GM23248 (cell line): ENCODE measurements at regions not wholly inside any gene's neighbourhood (a gene's known extent, or its start where the extent isn't known, plus 50 kb on each side); places are given as distances from the start of the nearest gene placed in this dataset.

Source experiments
- DNase-seq: peaks from one replicate; pipeline ENCODE4 v3.0.0-alpha.2; 2015
- H2AFZ ChIP-seq: fragments of 200-600 bp; sonication (generic); 2 replicates; pipeline ENCODE4 v1.6.1; 2016; ENCODE audit warnings: antibody characterized with exemption
- H3F3A ChIP-seq: fragments of 200-600 bp; sonication (generic); 2 replicates; pipeline ENCODE4 v1.6.1; 2016; ENCODE audit warnings: mild to moderate bottlenecking, antibody characterized with exemption, mixed run types; ENCODE audit not compliant: insufficient read depth
- H3K27ac ChIP-seq: fragments of 200-600 bp; sonication (generic); 2 replicates; pipeline ENCODE4 v1.5.1; 2016; ENCODE audit warnings: mild to moderate bottlenecking
- H3K27me3 ChIP-seq: fragments of 200-600 bp; sonication (generic); replicated peaks from 2 replicates; pipeline ENCODE4 v1.6.1; 2016; ENCODE audit warnings: mild to moderate bottlenecking; ENCODE audit not compliant: insufficient read depth
- H3K36me3 ChIP-seq: fragments of 200-600 bp; sonication (generic); 2 replicates; pipeline ENCODE4 v1.6.1; 2016; ENCODE audit warnings: low read depth, mild to moderate bottlenecking
- H3K4me1 ChIP-seq: fragments of 200-600 bp; sonication (generic); 2 replicates; pipeline ENCODE4 v1.6.1; 2016; ENCODE audit warnings: mild to moderate bottlenecking; ENCODE audit not compliant: insufficient read depth
- H3K4me2 ChIP-seq: fragments of 200-600 bp; sonication (generic); one replicate; pipeline ENCODE4 v1.6.1; 2016; ENCODE audit warnings: mild to moderate bottlenecking; ENCODE audit not compliant: unreplicated experiment
- H3K4me3 ChIP-seq: fragments of 200-600 bp; sonication (generic); 2 replicates; pipeline ENCODE4 v1.5.1; 2016; ENCODE audit warnings: mild to moderate bottlenecking
- H3K79me2 ChIP-seq: fragments of 200-600 bp; sonication (generic); 2 replicates; pipeline ENCODE4 v1.6.1; 2016; ENCODE audit warnings: mild to moderate bottlenecking; ENCODE audit not compliant: insufficient read depth
- H3K9ac ChIP-seq: fragments of 200-600 bp; sonication (generic); 2 replicates; pipeline ENCODE4 v1.6.1; 2016; ENCODE audit warnings: mild to moderate bottlenecking
- H3K9me2 ChIP-seq: fragments of 200-600 bp; sonication (generic); 2 replicates; pipeline ENCODE4 v1.6.1; 2016; ENCODE audit warnings: mixed run types, mild to moderate bottlenecking, moderate library complexity; ENCODE audit not compliant: insufficient read depth
- H3K9me3 ChIP-seq: fragments of 200-600 bp; sonication (generic); one replicate; pipeline ENCODE4 v1.6.1; 2017; ENCODE audit warnings: low read depth
- H4K20me1 ChIP-seq: fragments of 200-600 bp; sonication (generic); 2 replicates; pipeline ENCODE4 v1.6.0; 2016; ENCODE audit not compliant: insufficient read depth
- EZH2 ChIP-seq: fragments of 200-600 bp; sonication (generic); IDR thresholded peaks from 2 replicates; pipeline ENCODE4 v1.6.1; 2018; ENCODE audit warnings: antibody characterized with exemption, mild to moderate bottlenecking; ENCODE audit not compliant: insufficient read depth, poor library complexity, severe bottlenecking
- EZH2phosphoT487 ChIP-seq: fragments of 200-600 bp; sonication (generic); IDR thresholded peaks from 2 replicates; pipeline ENCODE4 v1.6.1; 2018; ENCODE audit warnings: antibody characterized with exemption, moderate library complexity, mild to moderate bottlenecking, low read depth; ENCODE audit not compliant: insufficient read depth
- WGBS, 2 experiments: methylation state at CpG; one replicate each; pipeline ENCODE4 v1.1.6; 2015 to 2017; ENCODE audit warnings: low lambda C conversion rate in 2 of 2, low coverage in 1 of 2; ENCODE audit errors: missing lambda C conversion rate in 2 of 2; 5-methylcytosine and 5-hydroxymethylcytosine counted together
- in situ Hi-C: fragments of 300-500 bp; cut with MboI; formaldehyde crosslinking; loops from 2 replicates; pipeline ENCODE4 v1.15.0; 2020

DNA sequence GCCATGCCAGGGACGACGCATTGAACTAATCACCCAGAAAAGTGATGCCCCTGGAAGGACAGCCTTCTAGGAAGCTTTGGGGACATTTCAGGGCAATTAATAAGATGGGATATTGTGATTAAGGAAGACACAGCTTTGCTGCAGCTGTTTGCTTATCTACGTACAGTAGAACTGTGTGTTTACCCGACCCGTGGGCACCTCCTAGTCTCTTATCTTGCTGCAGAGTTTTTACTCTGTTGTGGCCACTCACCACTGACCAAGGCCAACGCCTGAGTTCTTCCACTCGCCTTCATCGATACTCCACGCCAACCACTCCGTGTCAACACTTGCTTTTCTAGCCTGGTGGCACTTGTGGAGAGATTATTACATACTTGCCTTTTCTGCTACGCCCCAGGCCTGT lies 105.9 kb upstream of the MLN start:
- Histone ChIP-seq H3K27me3 (0 out of 2 replicates have a peak, but pooled peaks cover 5% of the 10 kb centered on the region), H3K4me1 (no peaks in the 10 kb centered on the region), H3K4me3 (no peak overlapping the region), H3K9me3 (no peaks in the 10 kb centered on the region), H3K79me2 (no peaks in the 10 kb centered on the region), H3F3A (no peaks in the 10 kb centered on the region), H3K36me3 (no peaks in the 10 kb centered on the region), H3K9me2 (no peaks in the 10 kb centered on the region), H4K20me1 (no peaks in the 10 kb centered on the region), H2AFZ (no peak overlapping the region), H3K4me2 (no peak overlapping the region), H3K9ac (no peak overlapping the region), H3K27ac (no peak overlapping the region)
- 91 to 93% methylated on average over 11 of the region's 11 CpGs for WGBS, 2 experiments
- DNase-seq, result no peak
- in situ Hi-C loops, result no loop called here
- TF ChIP-seq EZH2 (no peak), EZH2phosphoT487 (no peak)

DNA sequence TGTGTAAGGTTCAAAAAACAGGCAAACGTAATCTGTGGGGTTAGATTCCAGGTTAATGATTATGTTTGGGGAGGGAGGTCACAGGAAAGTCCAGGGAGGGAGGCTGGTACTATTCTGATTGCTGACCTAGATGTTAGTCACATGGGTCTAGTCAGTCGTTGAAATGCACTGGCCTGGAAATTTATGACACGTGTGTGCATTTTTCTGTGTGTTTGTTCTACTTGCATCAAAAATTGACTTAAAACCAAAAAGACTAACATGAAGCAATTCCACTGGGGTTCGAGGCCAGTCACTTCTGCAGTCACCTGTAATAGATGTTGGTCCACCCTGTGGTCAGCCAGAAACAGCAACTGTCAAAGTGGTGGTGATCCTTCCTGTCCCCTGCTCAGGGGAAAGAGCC lies 104.2 kb upstream of the MLN start:
- Histone ChIP-seq H3F3A (no peaks in the 10 kb centered on the region), H3K27me3 (no peaks in the 10 kb centered on the region), H3K36me3 (no peaks in the 10 kb centered on the region), H3K9me3 (no peaks in the 10 kb centered on the region), H3K4me2 (no peak overlapping the region), H3K27ac (no peak overlapping the region), H3K9me2 (no peaks in the 10 kb centered on the region), H3K4me1 (no peaks in the 10 kb centered on the region), H3K79me2 (no peaks in the 10 kb centered on the region), H3K4me3 (no peak overlapping the region), H4K20me1 (no peaks in the 10 kb centered on the region), H2AFZ (no peak overlapping the region), H3K9ac (no peak overlapping the region)
- 61 to 67% methylated on average over 4 of the region's 4 CpGs for WGBS, 2 experiments
- TF ChIP-seq EZH2phosphoT487, result no peak
- no peak for TF ChIP-seq EZH2
- DNase-seq, result no peak
- in situ Hi-C loops, result no loop called here

DNA sequence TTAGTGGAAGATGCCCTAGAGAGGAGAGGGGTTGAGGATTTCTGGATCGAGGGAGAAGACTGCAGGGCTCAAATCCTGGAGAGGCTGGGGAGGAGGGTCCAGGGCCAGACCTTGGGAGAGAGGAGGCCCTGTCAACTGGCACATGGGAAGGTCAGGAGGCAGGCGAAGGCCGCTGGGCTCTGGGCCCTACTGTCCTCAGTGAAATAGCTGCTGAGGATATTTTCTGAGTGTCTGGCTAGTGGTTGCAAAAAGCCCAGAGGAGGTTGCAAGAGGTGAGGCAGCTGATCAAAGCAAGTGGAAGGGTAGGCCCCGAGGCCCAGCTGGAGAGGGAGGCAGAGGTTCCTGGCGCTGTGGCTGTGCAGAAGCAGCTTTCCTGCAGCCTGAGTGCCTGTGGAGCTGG lies 103.4 kb upstream of the MLN start:
- H3K9ac ChIP-seq, result no peak overlapping the region
- H3K79me2 ChIP-seq, result no peaks in the 10 kb centered on the region
- no peaks in the 10 kb centered on the region for H3K9me3 ChIP-seq
- peaks cover 4% of the 10 kb centered on the region; the same call in 1 of the 2 replicates for H3K27me3 ChIP-seq
- TF ChIP-seq EZH2 (no peak), EZH2phosphoT487 (no peak)
- no peak for DNase-seq
- no peak overlapping the region for H3K27ac ChIP-seq
- in situ Hi-C loops, result no loop called here
- no peak overlapping the region for H2AFZ ChIP-seq
- no peaks in the 10 kb centered on the region for H3K9me2 ChIP-seq
- no peaks in the 10 kb centered on the region for H3K36me3 ChIP-seq
- H3K4me2 ChIP-seq, result no peak overlapping the region
- 70 to 72% methylated on average over 5 of the region's 5 CpGs for WGBS, 2 experiments
- no peaks in the 10 kb centered on the region for H3K4me1 ChIP-seq
- no peak overlapping the region for H3K4me3 ChIP-seq
- no peaks in the 10 kb centered on the region for H4K20me1 ChIP-seq
- H3F3A ChIP-seq, result no peaks in the 10 kb centered on the region

DNA sequence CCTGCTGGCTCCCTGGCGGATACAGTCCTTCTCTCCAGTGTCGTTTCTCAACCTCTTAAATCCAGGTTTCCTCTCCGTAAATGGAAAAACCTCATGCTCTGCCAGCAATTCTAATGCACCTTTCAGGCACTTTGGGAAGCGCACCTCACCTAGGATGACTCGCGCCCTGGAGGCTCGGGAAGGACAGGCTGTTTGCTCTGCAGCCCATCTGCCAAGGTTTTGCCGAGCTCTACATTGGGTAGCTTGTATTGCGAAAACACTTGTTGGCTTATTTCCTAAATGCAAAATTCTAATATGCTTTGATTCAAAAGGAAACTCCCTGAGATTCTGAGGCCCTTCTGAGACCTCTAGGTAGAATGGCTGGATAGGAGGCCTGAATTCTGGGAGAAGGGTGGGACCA lies 102.6 kb upstream of the MLN start:
- no peak for TF ChIP-seq EZH2phosphoT487
- TF ChIP-seq EZH2, result no peak

DNA sequence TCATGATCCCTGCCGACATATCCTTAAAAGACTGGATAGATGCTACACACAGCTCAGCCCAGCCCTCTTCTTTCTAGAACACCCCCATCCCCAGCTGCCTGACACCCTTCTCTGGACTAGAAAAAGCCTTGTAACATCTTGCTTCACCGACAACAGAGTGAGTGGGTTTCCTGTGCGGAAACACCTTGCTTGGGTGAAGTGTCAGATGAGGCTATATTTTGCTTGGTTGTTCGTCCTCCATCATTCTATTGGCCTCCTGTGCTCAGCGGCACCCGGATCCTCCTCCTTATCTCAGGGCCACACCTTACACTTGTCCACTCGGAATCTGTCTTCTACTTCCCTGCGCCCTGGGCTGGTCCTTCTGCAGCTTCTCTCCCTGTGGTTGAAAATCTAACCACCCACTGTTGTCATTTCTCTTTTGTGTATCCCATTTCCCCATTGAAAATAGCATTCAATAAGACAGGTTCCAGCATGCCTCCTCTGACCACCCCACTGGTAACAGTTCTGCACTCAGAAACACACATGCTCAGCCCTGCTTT lies 101.3 kb upstream of the MLN start:
- Histone ChIP-seq H3K9me3 (no peaks in the 10 kb centered on the region), H3K79me2 (no peaks in the 10 kb centered on the region)

More for the DNA sequence above, 102.6 kb upstream of the MLN start:
- Histone ChIP-seq H3K79me2 (no peaks in the 10 kb centered on the region), H4K20me1 (no peaks in the 10 kb centered on the region), H3K27ac (no peak overlapping the region), H3K27me3 (peaks cover 12% of the 10 kb centered on the region), H3K9me2 (no peaks in the 10 kb centered on the region), H3F3A (no peaks in the 10 kb centered on the region), H3K9me3 (no peaks in the 10 kb centered on the region), H3K4me2 (no peak overlapping the region), H3K36me3 (no peaks in the 10 kb centered on the region), H3K4me3 (no peak overlapping the region), H3K4me1 (no peaks in the 10 kb centered on the region), H3K9ac (no peak overlapping the region), H2AFZ (no peak overlapping the region)
- no peak for DNase-seq
- WGBS, 2 experiments, result 55 to 61% methylated on average over 9 of the region's 9 CpGs
- in situ Hi-C loops, result no loop called here

More for the DNA sequence above, 101.3 kb upstream of the MLN start:
- Histone ChIP-seq H3K4me2 (no peak overlapping the region), H3K4me3 (no peak overlapping the region), H2AFZ (no peak overlapping the region), H3K36me3 (no peaks in the 10 kb centered on the region), H3F3A (no peaks in the 10 kb centered on the region), H3K4me1 (no peaks in the 10 kb centered on the region), H3K9me2 (no peaks in the 10 kb centered on the region), H3K27me3 (peaks cover 16% of the 10 kb centered on the region), H3K9ac (no peak overlapping the region), H3K27ac (no peak overlapping the region), H4K20me1 (no peaks in the 10 kb centered on the region)
- TF ChIP-seq EZH2 (no peak), EZH2phosphoT487 (no peak)
- WGBS, 2 experiments, result 82 to 86% methylated on average over 8 of the region's 8 CpGs
- in situ Hi-C loops, result no loop called here
- no peak for DNase-seq
